VCaP (cell line): ENCODE measurements at regions not wholly inside any gene's neighbourhood (a gene's known extent, or its start where the extent isn't known, plus 50 kb on each side); places are given as distances from the start of the nearest gene placed in this dataset.

Experiments
- H3K27ac ChIP-seq: fragments of 450-650 bp; 2 replicates; pipeline ENCODE4 v1.5.1; 2017
- CTCF ChIP-seq: fragments of 450-650 bp; conservative IDR thresholded peaks from 2 replicates; pipeline ENCODE4 v1.5.1; 2017; ENCODE audit warnings: mild to moderate bottlenecking, moderate library complexity

- no peak for TF ChIP-seq CTCF
- H3K27ac ChIP-seq: no peak overlapping the region
Observed at GRCh38 chr5:174159327-174160114, 114.0 kb downstream of the NSG2 start.

- no peak overlapping the region for H3K27ac ChIP-seq
- TF ChIP-seq CTCF: no peak
Observed at GRCh38 chr5:174165406-174165805, 119.9 kb downstream of the NSG2 start.

- no peak overlapping the region for H3K27ac ChIP-seq
- TF ChIP-seq CTCF: no peak
Observed at GRCh38 chr5:174166231-174167079, 120.9 kb downstream of the NSG2 start.

GRCh38 chr5:174167080-174167910, 121.8 kb downstream of the NSG2 start:
- no peak for TF ChIP-seq CTCF
- H3K27ac ChIP-seq: no peak overlapping the region

- no peak overlapping the region for H3K27ac ChIP-seq
- TF ChIP-seq CTCF: no peak
Observed at GRCh38 chr5:174172152-174172551, 126.6 kb downstream of the NSG2 start.

GRCh38 chr5:174172566-174172965, 127.1 kb downstream of the NSG2 start:
- TF ChIP-seq CTCF: no peak

GRCh38 chr5:174173766-174174165, 128.3 kb downstream of the NSG2 start:
- no peak for TF ChIP-seq CTCF
- no peak overlapping the region for H3K27ac ChIP-seq

More at GRCh38 chr5:174172566-174172965, 127.1 kb downstream of the NSG2 start:
- H3K27ac ChIP-seq: no peak overlapping the region
